Right atrium auricular region (tissue), 2 donors: ENCODE measurements at regions not wholly inside any gene's neighbourhood (a gene's known extent, or its start where the extent isn't known, plus 50 kb on each side); places are given as distances from the start of the nearest gene placed in this dataset.

Experiments
- DNase-seq: peaks from one replicate; pipeline ENCODE4 v3.0.0-alpha.2; 2019; ENCODE audit warnings: low spot score
- H3K27ac ChIP-seq, 2 donors: fragments of 200-600 bp; sonication (generic); 1 replicate in 1 of 2; 2 replicates in 1 of 2; pipeline ENCODE4 v1.5.1; 2016 to 2019
- H3K27me3 ChIP-seq, 2 donors: fragments of 200-600 bp; sonication (generic); one replicate each; pipeline versions ENCODE4 v1.5.1 to v1.6.0; 2017 to 2019
- H3K36me3 ChIP-seq: fragments of 200-600 bp; sonication (generic); one replicate; pipeline ENCODE4 v1.5.1; 2016
- H3K4me1 ChIP-seq, 2 donors: fragments of 200-600 bp; sonication (generic); one replicate each; pipeline versions ENCODE4 v1.5.1 to v1.6.0; 2017 to 2019
- H3K4me3 ChIP-seq, 2 donors: fragments of 200-600 bp; sonication (generic); 1 replicate in 1 of 2; 2 replicates in 1 of 2; pipeline ENCODE4 v1.5.1; 2017 to 2019; ENCODE audit warnings: mild to moderate bottlenecking in 1 of 2, moderate library complexity in 1 of 2
- H3K9me3 ChIP-seq, 2 donors: fragments of 200-600 bp; sonication (generic); one replicate each; pipeline ENCODE4 v1.5.1; 2019
- TF ChIP-seq, protein P1 (sequence below), 2 donors: fragments of 200-600 bp; sonication (generic); IDR thresholded peaks; one replicate each; pipeline ENCODE4 v1.5.1; 2019; ENCODE audit warnings: antibody characterized with exemption in 2 of 2

DNA sequence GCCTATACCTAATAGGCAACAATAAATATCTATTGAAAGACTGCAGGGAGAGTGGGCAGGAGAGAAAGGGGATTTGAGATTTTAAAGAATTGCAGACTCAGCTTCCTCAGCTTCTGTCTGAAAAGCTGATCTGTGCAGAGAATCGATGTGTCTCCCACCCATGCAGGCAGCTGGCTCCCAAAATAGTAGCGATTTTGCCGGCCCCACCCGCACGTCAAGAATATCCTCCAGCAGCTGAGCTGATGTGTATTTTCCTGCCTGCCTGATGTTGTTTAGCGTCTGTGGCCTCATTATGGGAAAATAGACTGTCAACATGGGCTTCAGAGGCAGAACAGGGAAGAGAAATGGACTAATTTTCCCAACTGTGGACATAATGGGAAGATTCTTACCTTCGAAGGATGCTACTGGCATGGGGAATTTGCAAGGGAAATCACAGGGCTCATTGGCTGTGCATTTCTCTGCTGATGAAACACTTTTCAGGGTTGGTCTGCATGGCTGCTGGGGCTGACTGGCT is 699.8 kb downstream of the PTPRU start:
- no peaks in the 10 kb centered on the region for H3K4me1 ChIP-seq
- H3K36me3 ChIP-seq, result no peaks in the 10 kb centered on the region
- H3K27me3 ChIP-seq, result no peaks in the 10 kb centered on the region
- TF ChIP-seq, protein P1, sequence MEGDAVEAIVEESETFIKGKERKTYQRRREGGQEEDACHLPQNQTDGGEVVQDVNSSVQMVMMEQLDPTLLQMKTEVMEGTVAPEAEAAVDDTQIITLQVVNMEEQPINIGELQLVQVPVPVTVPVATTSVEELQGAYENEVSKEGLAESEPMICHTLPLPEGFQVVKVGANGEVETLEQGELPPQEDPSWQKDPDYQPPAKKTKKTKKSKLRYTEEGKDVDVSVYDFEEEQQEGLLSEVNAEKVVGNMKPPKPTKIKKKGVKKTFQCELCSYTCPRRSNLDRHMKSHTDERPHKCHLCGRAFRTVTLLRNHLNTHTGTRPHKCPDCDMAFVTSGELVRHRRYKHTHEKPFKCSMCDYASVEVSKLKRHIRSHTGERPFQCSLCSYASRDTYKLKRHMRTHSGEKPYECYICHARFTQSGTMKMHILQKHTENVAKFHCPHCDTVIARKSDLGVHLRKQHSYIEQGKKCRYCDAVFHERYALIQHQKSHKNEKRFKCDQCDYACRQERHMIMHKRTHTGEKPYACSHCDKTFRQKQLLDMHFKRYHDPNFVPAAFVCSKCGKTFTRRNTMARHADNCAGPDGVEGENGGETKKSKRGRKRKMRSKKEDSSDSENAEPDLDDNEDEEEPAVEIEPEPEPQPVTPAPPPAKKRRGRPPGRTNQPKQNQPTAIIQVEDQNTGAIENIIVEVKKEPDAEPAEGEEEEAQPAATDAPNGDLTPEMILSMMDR (IDR thresholded peaks at IDR 0.05), result no peak
- H3K27ac ChIP-seq, result no peak overlapping the region
- no peak for DNase-seq
- H3K4me3 ChIP-seq, result no peak overlapping the region
- H3K9me3 ChIP-seq, result no peaks in the 10 kb centered on the region

DNA sequence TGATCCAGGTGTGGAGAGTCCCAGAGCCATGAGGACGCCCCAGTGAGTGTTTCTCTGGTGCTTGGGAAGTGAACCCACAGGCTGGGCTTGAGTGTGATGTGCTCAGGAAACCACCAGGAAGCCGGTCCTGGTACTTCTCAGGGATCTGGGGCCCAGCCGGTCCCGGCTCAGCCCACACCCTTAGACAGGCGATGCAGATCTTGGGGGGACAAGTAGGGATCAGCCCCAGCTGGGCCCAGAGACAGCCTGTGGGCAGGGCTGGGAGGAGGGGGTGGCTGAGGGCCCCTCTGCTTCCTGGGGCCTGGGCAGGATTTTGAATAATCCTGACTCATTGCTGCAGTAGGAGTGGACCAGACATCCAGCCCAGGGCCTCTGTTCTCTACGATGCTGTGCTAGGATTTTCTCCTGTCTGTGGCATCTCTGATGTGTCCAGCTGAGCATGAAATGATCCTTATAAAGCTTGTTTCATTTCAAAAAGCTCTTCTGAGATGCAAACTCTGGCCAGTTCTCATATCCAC is 698.0 kb downstream of the PTPRU start:
- no peaks in the 10 kb centered on the region for H3K4me1 ChIP-seq
- no peaks in the 10 kb centered on the region for H3K36me3 ChIP-seq
- no peak overlapping the region for H3K27ac ChIP-seq
- no peaks in the 10 kb centered on the region for H3K27me3 ChIP-seq
- TF ChIP-seq, protein P1 (IDR thresholded peaks at IDR 0.05), result no peak
- no peak for DNase-seq
- H3K4me3 ChIP-seq, result no peak overlapping the region
- no peaks in the 10 kb centered on the region for H3K9me3 ChIP-seq

DNA sequence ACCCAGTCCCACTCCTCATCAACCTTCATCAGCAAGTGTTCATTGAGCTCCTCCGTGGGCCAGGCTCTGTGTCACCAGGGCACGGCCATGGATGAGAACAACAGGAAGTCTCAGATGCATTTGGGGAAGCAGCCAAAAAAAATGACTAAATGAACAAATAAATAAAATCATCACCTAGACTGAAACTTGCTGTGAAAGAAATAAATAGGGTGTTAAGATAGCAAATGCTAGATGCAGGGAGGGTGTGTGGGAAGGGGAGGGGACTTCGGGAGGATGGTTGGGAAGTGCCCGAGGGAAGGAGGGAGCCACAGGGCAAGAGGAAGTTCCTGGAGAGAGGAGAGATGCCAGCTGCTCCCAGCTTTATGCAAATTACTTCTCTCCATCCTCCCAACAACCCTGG is 696.7 kb downstream of the PTPRU start:
- H3K27me3 ChIP-seq, result no peaks in the 10 kb centered on the region
- TF ChIP-seq, protein P1 (IDR thresholded peaks at IDR 0.05), result no peak
- H3K4me1 ChIP-seq, result no peaks in the 10 kb centered on the region

DNA sequence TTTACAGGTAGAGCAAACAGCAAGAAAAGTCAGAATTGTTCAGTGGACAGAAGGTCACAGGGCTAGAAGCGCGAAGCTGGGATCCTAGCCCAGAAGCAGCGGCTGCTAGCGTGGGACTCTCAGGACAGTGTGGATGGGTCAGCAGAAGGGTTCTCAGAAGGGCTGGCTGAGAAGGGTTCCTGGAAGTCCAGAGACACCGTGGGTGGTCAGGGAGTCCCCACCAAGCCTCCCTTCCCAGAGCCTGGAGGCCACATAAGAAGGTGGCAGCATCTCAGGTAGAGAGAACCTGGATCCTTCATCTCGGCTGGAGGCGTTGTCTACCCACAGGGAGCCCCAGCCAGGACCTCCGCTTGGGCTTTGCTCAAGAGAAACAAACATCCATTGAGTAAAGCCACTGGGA is 696.3 kb downstream of the PTPRU start:
- Histone ChIP-seq H3K9me3 (no peaks in the 10 kb centered on the region), H3K36me3 (no peaks in the 10 kb centered on the region), H3K4me1 (no peaks in the 10 kb centered on the region), H3K27me3 (no peaks in the 10 kb centered on the region), H3K4me3 (no peak overlapping the region), H3K27ac (no peak overlapping the region)
- TF ChIP-seq, protein P1 (IDR thresholded peaks at IDR 0.05), result no peak
- no peak for DNase-seq

More for the DNA sequence above, 696.7 kb downstream of the PTPRU start:
- H3K4me3 ChIP-seq, result no peak overlapping the region
- H3K36me3 ChIP-seq, result no peaks in the 10 kb centered on the region
- H3K9me3 ChIP-seq, result no peaks in the 10 kb centered on the region
- H3K27ac ChIP-seq, result no peak overlapping the region
- DNase-seq, result no peak

DNA sequence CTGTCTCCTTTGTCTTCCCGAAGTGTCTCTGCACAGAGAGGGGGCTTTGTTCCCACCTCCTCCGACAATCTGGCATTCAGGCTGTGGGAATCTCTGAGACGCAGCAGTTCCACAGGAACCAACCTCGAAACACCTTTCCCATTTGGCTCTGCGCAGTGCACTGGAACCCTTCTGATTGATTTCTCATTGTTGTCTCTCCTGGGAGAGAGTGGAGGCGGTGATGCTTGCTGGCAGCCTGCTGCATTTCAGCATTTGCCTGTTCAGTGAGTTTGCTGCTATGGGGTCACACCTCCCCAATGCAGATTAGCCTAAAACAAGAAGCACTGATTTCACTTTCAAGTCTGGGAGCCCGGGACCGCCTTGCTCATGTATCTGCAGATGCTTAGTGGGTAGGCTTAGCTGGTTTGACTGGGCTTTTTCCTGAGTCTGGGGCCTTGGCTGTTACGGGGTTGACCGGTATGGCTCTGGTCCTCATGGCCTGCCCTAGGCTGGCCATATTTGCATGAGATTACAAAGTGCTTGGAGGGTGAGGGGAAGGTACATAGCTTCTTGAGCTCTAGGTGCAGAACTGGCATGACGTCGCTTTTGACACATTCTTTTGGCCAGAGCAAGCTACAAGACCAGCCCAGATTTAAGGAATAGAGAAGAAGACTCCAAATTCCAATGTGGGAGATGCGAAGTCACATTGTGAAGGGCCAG is 695.3 kb downstream of the PTPRU start:
- Histone ChIP-seq H3K27me3 (no peaks in the 10 kb centered on the region), H3K27ac (no peak overlapping the region), H3K4me3 (no peak overlapping the region), H3K9me3 (no peaks in the 10 kb centered on the region), H3K36me3 (no peaks in the 10 kb centered on the region), H3K4me1 (no peaks in the 10 kb centered on the region)
- no peak for DNase-seq
- TF ChIP-seq, protein P1 (IDR thresholded peaks at IDR 0.05), result no peak
